Stimulated activated naive CD8-positive, alpha-beta T cell treated with anti-CD3 and anti-CD28 coated beads, Interleukin-15, amount 100 ng/mL, for 72 hours (primary cell): ENCODE measurements at regions not wholly inside any gene's neighbourhood (a gene's known extent, or its start where the extent isn't known, plus 50 kb on each side); places are given as distances from the start of the nearest gene placed in this dataset.
A peak's percentile ranks its signal among the peaks of the same experiment; 100 is the strongest.
"Not testable (repeated sequence)": the region's sequence is repeated elsewhere in the genome, so short reads cannot be mapped to it uniquely, and the experiment has no call there.

Experiments used
- ATAC-seq: fragments of 150-1000 bp; cut with Tn5 transposase; 2 replicates; pipeline ENCODE4 v1.10.0; 2021; ENCODE audit warnings: mild to moderate bottlenecking, moderate library complexity
- DNase-seq, 2 donors: peaks; one replicate each; pipeline ENCODE4 v3.0.0; 2021 to 2022
- H3K27ac Mint-ChIP-seq, 2 donors: one replicate each; pipeline ENCODE4 v1.8.0; 2022; ENCODE audit warnings: mild to moderate bottlenecking in 2 of 2, mixed read lengths in 2 of 2, moderate library complexity in 2 of 2
- H3K27me3 Mint-ChIP-seq: one replicate; pipeline ENCODE4 v1.8.0; 2022; ENCODE audit warnings: mixed read lengths
- H3K4me1 Mint-ChIP-seq: one replicate; pipeline ENCODE4 v1.8.0; 2022; ENCODE audit warnings: mild to moderate bottlenecking, mixed read lengths
- H3K4me3 Mint-ChIP-seq, 2 donors: one replicate each; pipeline ENCODE4 v1.8.0; 2022; ENCODE audit warnings: mild to moderate bottlenecking in 2 of 2, mixed read lengths in 2 of 2, moderate library complexity in 1 of 2
- H3K9me3 Mint-ChIP-seq, 2 donors: one replicate each; pipeline ENCODE4 v1.8.0; 2022; ENCODE audit warnings: mixed read lengths in 2 of 2

DNA sequence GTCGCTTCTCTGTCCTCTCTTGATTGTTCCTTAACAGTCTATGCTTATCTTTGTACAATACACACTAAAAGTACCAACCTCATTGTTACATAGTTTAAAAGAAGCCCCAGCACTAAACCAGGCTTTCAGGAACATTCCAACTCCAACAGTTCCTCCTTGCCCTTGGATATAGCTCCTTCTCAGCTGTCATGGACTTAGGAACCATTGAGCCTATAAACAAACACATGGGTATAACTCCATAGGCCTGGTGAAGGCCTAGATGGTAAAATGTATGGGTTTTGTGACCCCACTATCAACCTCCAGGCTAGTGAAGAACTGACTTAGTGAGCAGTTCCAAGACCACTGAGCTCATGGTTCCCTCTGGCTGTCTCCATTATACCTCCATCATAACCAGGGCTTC, 74.8 kb upstream of the SLC39A10 start:
- DNase-seq (no peak), ATAC-seq (peak; percentile 48)
- Mint-ChIP-seq H3K9me3 (no peaks in the 10 kb centered on the region), H3K4me1 (peaks cover 28% of the 10 kb centered on the region), H3K27me3 (no peaks in the 10 kb centered on the region), H3K27ac (peak overlapping the region in 1 of 2 donors; percentile 51), H3K4me3 (no peak overlapping the region)

DNA sequence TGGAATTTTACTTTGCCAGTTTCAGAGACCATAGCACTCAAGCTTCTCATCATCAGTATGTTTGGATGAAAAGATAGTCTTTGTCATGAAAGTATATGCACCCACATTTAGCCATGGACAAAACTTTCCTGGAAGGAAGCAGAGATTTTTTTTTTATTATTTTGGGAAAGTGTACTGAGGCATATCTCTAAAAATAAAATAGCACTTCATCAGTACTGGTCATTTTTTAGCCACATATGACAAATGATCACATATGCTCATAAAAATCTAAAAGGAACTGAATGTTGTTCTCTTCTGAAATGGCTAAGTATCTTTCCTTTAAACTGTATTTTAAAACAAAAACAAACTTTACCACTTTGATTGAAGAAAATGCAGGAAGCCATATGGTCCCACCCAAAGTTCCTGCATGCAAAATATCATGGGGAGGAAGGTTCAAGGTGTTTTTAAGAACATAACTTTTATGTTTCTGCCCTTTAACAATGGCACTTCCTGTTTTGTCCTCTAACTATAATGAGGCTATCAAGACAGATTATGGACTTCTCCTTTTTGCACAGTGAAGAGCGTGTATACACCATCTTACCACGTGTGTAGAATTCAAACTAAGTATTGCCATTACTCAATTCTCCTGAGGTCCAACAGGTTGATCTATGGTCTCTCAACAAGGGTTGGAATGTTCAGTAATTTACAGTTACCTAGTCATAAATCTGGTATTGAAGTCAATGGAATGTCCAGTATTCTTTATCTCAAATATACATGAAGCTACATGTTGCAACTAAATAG, 77.1 kb upstream of the SLC39A10 start:
- DNase-seq: no peak
- Mint-ChIP-seq H3K27ac (peak overlapping the region in 1 of 2 donors; percentile 71), H3K27me3 (no peaks in the 10 kb centered on the region), H3K4me1 (peaks cover 46% of the 10 kb centered on the region), H3K9me3 (no peaks in the 10 kb centered on the region), H3K4me3 (no peak overlapping the region)
- ATAC-seq: no peak

GRCh38 chr2:195575879-195576401, 81.1 kb upstream of the SLC39A10 start:
- DNase-seq: no peak
- H3K9me3 Mint-ChIP-seq: no peaks in the 10 kb centered on the region
- peak overlapping the region; percentile 60 to 66 for H3K4me3 Mint-ChIP-seq
- peaks cover 66% of the 10 kb centered on the region for H3K4me1 Mint-ChIP-seq
- H3K27me3 Mint-ChIP-seq: no peaks in the 10 kb centered on the region
- peak; percentile 83 for ATAC-seq
- peak overlapping the region in 1 of 2 donors; percentile 82 for H3K27ac Mint-ChIP-seq

- DNase-seq (no peak), ATAC-seq (no peak)
- Mint-ChIP-seq H3K9me3 (no peaks in the 10 kb centered on the region), H3K27ac (no peak overlapping the region), H3K4me1 (peaks cover 68% of the 10 kb centered on the region), H3K4me3 (no peak overlapping the region), H3K27me3 (no peaks in the 10 kb centered on the region)
These were observed 82.0 kb upstream of the SLC39A10 start for GRCh38 chr2:195575016-195575415.

DNA sequence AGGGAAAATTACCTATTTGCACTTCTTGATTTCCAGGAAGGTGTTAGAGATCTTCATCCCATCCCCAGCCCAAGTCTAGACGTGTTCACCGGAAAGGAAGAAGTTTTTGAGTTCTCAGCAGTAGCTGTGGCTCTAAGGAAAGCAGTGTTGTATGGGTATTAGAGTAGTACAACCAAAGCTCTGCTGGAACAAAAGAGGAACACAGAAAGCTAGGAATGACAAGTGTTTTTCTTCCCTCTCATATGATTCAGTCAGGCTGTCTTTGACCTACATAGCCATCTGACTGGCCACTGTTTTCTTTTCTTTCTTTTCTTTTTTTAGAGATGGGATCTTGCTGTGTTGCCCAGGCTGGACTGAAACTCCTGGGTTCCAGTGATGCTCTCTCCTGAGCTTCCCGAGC, 82.7 kb upstream of the SLC39A10 start:
- Mint-ChIP-seq H3K9me3 (no peaks in the 10 kb centered on the region), H3K4me3 (no peak overlapping the region), H3K27me3 (no peaks in the 10 kb centered on the region), H3K4me1 (peaks cover 68% of the 10 kb centered on the region), H3K27ac (peak overlapping the region in 1 of 2 donors; percentile 28)
- DNase-seq (no peak), ATAC-seq (no peak)

- no peak overlapping the region for H3K4me3 Mint-ChIP-seq
- peak overlapping the region; percentile 15 to 31 for H3K27ac Mint-ChIP-seq
- H3K27me3 Mint-ChIP-seq: no peaks in the 10 kb centered on the region
- ATAC-seq (no peak), DNase-seq (no peak)
- H3K9me3 Mint-ChIP-seq: no peaks in the 10 kb centered on the region
- H3K4me1 Mint-ChIP-seq: peaks cover 66% of the 10 kb centered on the region
These were observed 83.9 kb upstream of the SLC39A10 start for GRCh38 chr2:195572895-195573683.

DNA sequence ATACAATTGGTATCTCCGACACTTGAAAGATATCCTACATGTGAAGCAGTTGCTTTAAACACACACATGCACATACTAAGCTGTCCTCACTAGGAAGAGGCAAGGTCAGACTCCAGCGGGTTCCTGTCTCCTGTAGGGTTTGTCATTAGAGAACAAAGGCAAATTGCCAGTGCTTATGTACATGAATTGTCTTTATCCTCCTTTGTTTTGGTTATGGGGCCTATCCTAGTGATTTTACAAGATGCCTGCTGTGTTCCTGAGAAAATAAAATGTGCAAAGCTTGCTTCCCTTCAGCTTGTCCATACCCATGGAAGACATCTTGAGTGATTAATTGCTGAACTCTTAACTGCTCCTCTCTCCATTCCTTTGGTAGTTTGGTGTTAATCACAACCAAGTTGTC, 86.7 kb upstream of the SLC39A10 start:
- H3K4me3 Mint-ChIP-seq: no peak overlapping the region
- DNase-seq (no peak), ATAC-seq (no peak)
- no peaks in the 10 kb centered on the region for H3K9me3 Mint-ChIP-seq
- peaks cover 40% of the 10 kb centered on the region for H3K4me1 Mint-ChIP-seq
- H3K27ac Mint-ChIP-seq: no peak overlapping the region
- no peaks in the 10 kb centered on the region for H3K27me3 Mint-ChIP-seq

GRCh38 chr2:195569255-195569654, 87.8 kb upstream of the SLC39A10 start:
- H3K27me3 Mint-ChIP-seq: no peaks in the 10 kb centered on the region
- no peaks in the 10 kb centered on the region for H3K9me3 Mint-ChIP-seq
- H3K4me1 Mint-ChIP-seq: peaks cover 32% of the 10 kb centered on the region
- no peak overlapping the region for H3K27ac Mint-ChIP-seq
- ATAC-seq (no peak), DNase-seq (no peak)
- no peak overlapping the region for H3K4me3 Mint-ChIP-seq

- not testable (repeated sequence) for H3K27me3 Mint-ChIP-seq, H3K9me3 Mint-ChIP-seq, DNase-seq, ATAC-seq
- Mint-ChIP-seq H3K27ac (peak overlapping the region; percentile 54 to 94), H3K4me3 (peak overlapping the region in 1 of 2 donors; percentile 25), H3K4me1 (peaks cover 49% of the 10 kb centered on the region)
These were observed 92.3 kb upstream of the SLC39A10 start for GRCh38 chr2:195564625-195565135.

- DNase-seq: peak in 1 of 2 donors; percentile 72
These were observed 93.0 kb upstream of the SLC39A10 start for GRCh38 chr2:195563857-195564512.

DNA sequence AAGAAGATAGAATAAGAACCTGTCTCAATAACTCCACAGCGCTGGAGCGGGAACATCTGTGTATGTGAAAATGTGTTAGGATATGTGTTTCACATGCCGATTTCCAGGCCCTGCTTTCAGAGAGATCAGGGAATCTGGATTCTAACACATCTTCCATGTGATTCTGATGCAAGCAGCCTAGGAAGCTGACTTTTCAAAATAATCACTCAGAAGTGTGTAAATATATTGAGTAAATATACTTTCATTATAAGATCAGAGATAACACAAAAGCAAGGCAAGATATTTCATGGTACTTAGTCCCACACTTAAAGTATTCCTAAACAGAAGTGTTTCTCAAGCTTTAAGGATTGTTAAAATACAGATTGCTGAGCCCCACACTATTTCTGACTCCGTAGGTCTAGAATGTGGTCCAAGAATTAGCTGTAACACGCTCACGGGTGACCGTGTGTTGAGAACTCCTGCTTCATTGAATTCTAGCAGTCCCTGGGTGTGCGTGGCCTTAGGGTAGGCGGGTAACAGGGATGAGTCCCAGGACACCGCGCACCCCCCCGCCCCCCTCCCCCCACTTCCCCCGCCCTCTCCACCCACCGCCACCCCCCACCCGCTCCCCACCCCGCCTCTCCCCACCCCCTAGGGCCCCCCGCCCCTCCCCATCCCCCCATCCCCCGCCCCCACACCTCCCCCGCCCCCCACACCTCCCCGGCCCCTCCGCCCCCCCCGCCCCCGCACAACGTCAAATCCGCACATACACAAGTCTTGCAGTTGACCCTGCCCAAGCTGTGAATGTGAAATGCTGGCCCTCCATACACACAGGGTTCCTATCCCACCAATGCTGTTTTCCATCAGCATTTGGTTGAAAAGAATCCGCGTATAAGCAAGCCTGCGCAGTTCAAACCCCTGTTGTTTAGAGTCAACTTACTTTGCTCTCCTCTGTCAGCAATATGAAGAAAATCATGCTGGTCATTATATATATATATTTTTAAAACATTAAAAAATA, 94.2 kb upstream of the SLC39A10 start:
- H3K9me3 Mint-ChIP-seq: peaks cover 8 to 17% of the 10 kb centered on the region in 2 donors
- DNase-seq: peak in 1 of 2 donors; percentile 42
- H3K27ac Mint-ChIP-seq: peak overlapping the region; percentile 90 to 99
- H3K4me1 Mint-ChIP-seq: peaks cover 58% of the 10 kb centered on the region
- peak overlapping the region; percentile 66 to 91 for H3K4me3 Mint-ChIP-seq
- peak; percentile 11 for ATAC-seq
- no peaks in the 10 kb centered on the region for H3K27me3 Mint-ChIP-seq

More at GRCh38 chr2:195563857-195564512, 93.0 kb upstream of the SLC39A10 start:
- Mint-ChIP-seq H3K27ac (peak overlapping the region; percentile 92 to 94), H3K9me3 (peaks cover 2 to 10% of the 10 kb centered on the region in 2 donors), H3K4me3 (peak overlapping the region; percentile 54 to 64), H3K27me3 (no peaks in the 10 kb centered on the region), H3K4me1 (peaks cover 49% of the 10 kb centered on the region)
- ATAC-seq: peak; percentile 76

- H3K4me3 Mint-ChIP-seq: peak overlapping the region; percentile 66 to 91
- no peaks in the 10 kb centered on the region for H3K27me3 Mint-ChIP-seq
- H3K4me1 Mint-ChIP-seq: peaks cover 65% of the 10 kb centered on the region
- H3K27ac Mint-ChIP-seq: peak overlapping the region; percentile 90 to 99
- ATAC-seq (no peak), DNase-seq (no peak)
- peaks cover 8 to 17% of the 10 kb centered on the region in 2 donors for H3K9me3 Mint-ChIP-seq
These were observed 95.7 kb upstream of the SLC39A10 start for GRCh38 chr2:195561116-195561921.

- H3K9me3 Mint-ChIP-seq: peaks cover 8 to 17% of the 10 kb centered on the region in 2 donors
- ATAC-seq (no peak), DNase-seq (no peak)
- H3K4me3 Mint-ChIP-seq: peak overlapping the region; percentile 66 to 91
- no peaks in the 10 kb centered on the region for H3K27me3 Mint-ChIP-seq
- peaks cover 69% of the 10 kb centered on the region for H3K4me1 Mint-ChIP-seq
- peak overlapping the region; percentile 94 to 99 for H3K27ac Mint-ChIP-seq
These were observed 96.7 kb upstream of the SLC39A10 start for GRCh38 chr2:195560209-195560895.
